Kidney (tissue), 13 donors: ENCODE measurements at regions not wholly inside any gene's neighbourhood (a gene's known extent, or its start where the extent isn't known, plus 50 kb on each side); places are given as distances from the start of the nearest gene placed in this dataset.

Source experiments
- DNase-seq, 5 donors: peaks; one replicate each; pipeline ENCODE4 v3.0.0-alpha.2; 2013 to 2020
- FAIRE-seq: peaks from 2 replicates; lab custom pipeline; 2012; peaks lifted over from hg19 to GRCh38; lab: Jason Lieb, UNC
- H3K27ac ChIP-seq, 2 donors: one replicate each; pipeline ENCODE4 v1.7.0; 2013; ENCODE audit warnings: low read depth in 2 of 2, low read length in 2 of 2, inconsistent platforms in 1 of 2
- H3K27me3 ChIP-seq: one replicate; pipeline ENCODE4 v1.7.1; 2013; ENCODE audit warnings: low read length, inconsistent platforms; ENCODE audit not compliant: control insufficient read depth, insufficient read depth
- H3K36me3 ChIP-seq, 3 donors: one replicate each; pipeline versions ENCODE4 v1.7.0 to v1.7.1; 2013; ENCODE audit warnings: low read length in 3 of 3, control low read depth in 1 of 3, inconsistent platforms in 1 of 3; ENCODE audit not compliant: insufficient read depth in 3 of 3, control insufficient read depth in 2 of 3
- H3K4me1 ChIP-seq, 3 donors: one replicate each; pipeline versions ENCODE4 v1.7.0 to v1.7.1; 2013; ENCODE audit warnings: low read length in 3 of 3, inconsistent platforms in 1 of 3, low read depth in 1 of 3; ENCODE audit not compliant: control insufficient read depth in 2 of 3, insufficient read depth in 2 of 3
- H3K4me3 ChIP-seq, 3 donors: one replicate each; pipeline versions ENCODE4 v1.7.0 to v1.8.1; 2013; ENCODE audit warnings: low read length in 3 of 3, control low read depth in 1 of 3, inconsistent platforms in 1 of 3
- H3K9ac ChIP-seq, 3 donors: one replicate each; pipeline versions ENCODE4 v1.7.0 to v1.7.1; 2013; ENCODE audit warnings: low read length in 3 of 3, control low read depth in 1 of 3, inconsistent platforms in 1 of 3
- H3K9me3 ChIP-seq, 3 donors: one replicate each; pipeline versions ENCODE4 v1.7.0 to v1.7.1; 2013; ENCODE audit warnings: low read length in 3 of 3, control low read depth in 1 of 3, inconsistent platforms in 1 of 3; ENCODE audit not compliant: control insufficient read depth in 2 of 3, insufficient read depth in 1 of 3
- CTCF ChIP-seq: IDR thresholded peaks from 3 replicates; pipeline ENCODE4 v1.5.1; 2012; ENCODE audit warnings: mild to moderate bottlenecking, moderate library complexity, borderline replicate concordance; ENCODE audit not compliant: insufficient read depth; ENCODE audit errors: extremely low read depth
- intact Hi-C: fragments of 100-400 bp; cut with DNase I; formaldehyde crosslinking; loops from one replicate; pipeline ENCODE4 v1.11.1; 2022
- donor health status: control.
- donor health status: control.
- donor health status: control.
- donor health status: control.
- donor health status: control.
- donor health status: DM: yes; HTN: yes; CAD: no.
- donor health status: Normal renal cell carcinoma (clear cell type).

GRCh38 chr14:55845963-55846825 lies 266.2 kb downstream of the KTN1 start:
- FAIRE-seq = no peak
- no peak overlapping the region for H3K27ac ChIP-seq

GRCh38 chr14:55846826-55847446 lies 266.9 kb downstream of the KTN1 start:
- Histone ChIP-seq H3K27me3 (no peaks in the 10 kb centered on the region), H3K9me3 (peaks cover 0 to 2% (median 0%) of the 10 kb centered on the region in 3 donors), H3K4me1 (no peaks in the 10 kb centered on the region), H3K9ac (no peak overlapping the region), H3K27ac (no peak overlapping the region), H3K4me3 (no peak overlapping the region), H3K36me3 (no peaks in the 10 kb centered on the region)
- FAIRE-seq = no peak
- DNase-seq = peak in 2 of 5 donors; percentile 6 to 64
- TF ChIP-seq CTCF = no peak
- intact Hi-C loops = no loop called here

More at GRCh38 chr14:55845963-55846825, 266.2 kb downstream of the KTN1 start:
- Histone ChIP-seq H3K9me3 (peaks cover 0 to 2% (median 0%) of the 10 kb centered on the region in 3 donors), H3K27me3 (no peaks in the 10 kb centered on the region), H3K4me1 (no peaks in the 10 kb centered on the region), H3K4me3 (no peak overlapping the region), H3K36me3 (no peaks in the 10 kb centered on the region), H3K9ac (no peak overlapping the region)
- TF ChIP-seq CTCF = no peak
- intact Hi-C loops = no loop called here
- DNase-seq = no peak

- Histone ChIP-seq H3K9me3 (peaks cover 0 to 2% (median 0%) of the 10 kb centered on the region in 3 donors), H3K4me3 (no peak overlapping the region), H3K9ac (no peak overlapping the region), H3K36me3 (no peaks in the 10 kb centered on the region), H3K4me1 (no peaks in the 10 kb centered on the region), H3K27ac (no peak overlapping the region), H3K27me3 (no peaks in the 10 kb centered on the region)
- DNase-seq (no peak), FAIRE-seq (no peak)
- intact Hi-C loops = no loop called here
- no peak for TF ChIP-seq CTCF
Measured at GRCh38 chr14:55847766-55848165, 267.8 kb downstream of the KTN1 start.
